ENCODE measurements at regions not wholly inside any gene's neighbourhood (a gene's known extent, or its start where the extent isn't known, plus 50 kb on each side); places are given as distances from the start of the nearest gene placed in this dataset.
"Not testable (repeated sequence)": the region's sequence is repeated elsewhere in the genome, so short reads cannot be mapped to it uniquely, and the experiment has no call there.

DNA sequence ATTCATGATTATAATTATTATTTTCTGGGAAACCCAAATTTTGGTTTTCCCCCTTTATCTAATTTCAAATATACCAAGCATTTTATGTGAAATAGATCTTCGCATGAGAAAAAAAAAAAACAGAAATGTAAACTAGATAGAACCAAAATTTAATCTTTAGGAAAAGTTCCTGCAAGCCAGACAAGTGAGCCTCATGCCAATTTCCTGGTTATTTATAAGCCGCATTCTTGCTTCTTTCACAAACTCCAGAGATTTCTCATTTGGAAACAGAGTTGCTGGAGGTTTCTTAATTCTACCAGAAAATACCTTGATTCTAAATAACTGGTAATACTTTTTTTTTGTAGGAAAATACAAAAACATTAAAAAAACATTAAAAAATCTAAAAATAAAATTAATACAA, 690.4 kb upstream of the IGFBP3 start:
- no peak for DNase-seq

DNA sequence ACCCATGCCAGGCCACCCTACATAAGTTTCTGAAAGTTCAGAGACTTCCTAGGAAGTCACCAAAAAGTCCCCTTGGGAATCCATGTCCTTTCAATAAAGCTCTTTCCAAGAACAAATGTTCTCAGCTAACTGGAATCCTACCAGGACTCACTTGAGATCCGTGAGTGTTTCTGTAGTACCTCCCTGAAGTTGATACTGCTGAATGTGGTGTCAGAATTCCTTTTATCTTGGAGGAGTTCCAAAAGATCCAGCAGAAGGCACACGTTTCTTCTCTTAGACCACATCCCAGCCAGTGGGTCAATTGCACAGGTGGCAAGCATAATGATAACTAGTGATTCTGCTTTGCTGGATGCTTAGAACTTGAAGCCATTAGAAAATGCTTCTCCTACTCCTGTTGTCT, 689.7 kb upstream of the IGFBP3 start:
- no peak for DNase-seq

DNA sequence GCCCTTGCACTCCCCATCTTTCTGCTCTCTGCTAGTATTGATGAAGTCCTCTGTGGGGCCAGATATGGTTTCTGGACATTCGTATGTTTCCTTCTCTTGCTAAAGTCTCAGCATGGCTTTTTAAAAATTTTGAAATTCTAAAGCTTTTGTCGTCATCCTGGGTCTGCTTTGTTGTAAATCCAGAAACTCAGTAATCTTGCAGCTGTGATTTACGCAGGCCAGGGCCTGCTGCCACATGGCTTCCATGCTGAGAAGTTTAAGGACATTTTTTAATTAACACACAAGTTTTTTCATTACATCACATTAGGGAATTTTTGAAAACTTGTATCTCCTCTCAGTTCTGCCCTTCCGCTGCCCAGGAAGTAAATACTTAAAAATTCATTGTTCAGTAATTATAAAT, 686.1 kb upstream of the IGFBP3 start:
- no peak for DNase-seq

DNA sequence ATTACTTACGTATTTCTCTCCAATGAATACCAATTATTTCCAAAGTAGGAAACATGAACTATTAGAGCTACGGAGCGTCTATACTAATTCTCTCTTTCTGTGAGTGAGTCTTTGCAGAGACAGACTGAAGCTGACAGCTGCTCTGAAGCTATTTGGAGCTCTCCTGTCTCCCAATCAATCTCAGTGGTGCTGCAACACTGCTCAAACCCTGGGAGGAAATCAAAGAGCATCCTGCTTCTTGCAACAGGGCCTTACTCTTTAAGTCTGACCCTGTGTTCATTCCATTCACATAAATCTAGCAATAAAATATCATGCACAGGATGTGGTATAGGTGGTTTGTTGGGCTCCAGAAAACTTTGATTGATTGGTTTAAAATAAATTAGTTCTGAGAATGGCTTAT, 685.7 kb upstream of the IGFBP3 start:
- no peak for DNase-seq

DNA sequence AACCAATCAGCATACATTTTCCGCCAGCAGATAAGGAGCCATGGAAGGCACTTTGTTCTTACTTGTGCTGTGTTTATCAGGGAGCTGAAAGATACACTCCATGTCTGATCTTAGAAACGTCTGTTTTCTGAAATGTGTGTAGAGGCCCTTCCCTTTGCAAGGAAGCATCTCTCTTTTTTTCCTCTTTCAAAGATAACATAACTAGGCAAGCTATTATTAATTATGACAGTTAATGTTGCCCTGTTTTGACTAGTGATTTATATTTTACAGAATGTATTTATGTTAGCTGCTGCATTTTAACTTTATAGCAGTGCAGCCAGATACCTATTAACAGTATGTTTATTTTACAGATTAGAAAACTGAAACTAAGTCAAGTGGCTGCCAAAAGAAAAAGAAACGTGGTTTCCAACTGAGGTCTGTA, 683.2 kb upstream of the IGFBP3 start:
- no peak for DNase-seq

DNA sequence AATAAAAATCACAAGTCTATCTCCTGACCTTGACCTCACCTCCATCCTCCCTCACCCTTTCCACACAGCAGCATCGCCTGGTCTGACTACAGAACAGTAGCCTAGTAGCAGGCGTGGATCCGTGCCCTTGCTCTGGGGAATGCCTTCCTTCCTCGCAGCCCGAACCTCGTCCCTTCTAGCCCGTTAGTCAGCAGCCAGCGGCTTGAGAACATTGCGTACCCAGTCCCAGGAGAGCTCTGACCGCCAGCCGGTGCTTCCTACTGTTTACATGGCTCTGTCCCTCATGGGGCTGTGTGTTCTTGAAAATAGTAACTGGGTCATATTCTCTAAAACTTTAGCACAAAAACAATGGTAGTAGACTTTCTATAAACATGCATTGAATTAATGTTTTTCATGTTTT, 682.7 kb upstream of the IGFBP3 start:
- DNase-seq, result no peak

DNA sequence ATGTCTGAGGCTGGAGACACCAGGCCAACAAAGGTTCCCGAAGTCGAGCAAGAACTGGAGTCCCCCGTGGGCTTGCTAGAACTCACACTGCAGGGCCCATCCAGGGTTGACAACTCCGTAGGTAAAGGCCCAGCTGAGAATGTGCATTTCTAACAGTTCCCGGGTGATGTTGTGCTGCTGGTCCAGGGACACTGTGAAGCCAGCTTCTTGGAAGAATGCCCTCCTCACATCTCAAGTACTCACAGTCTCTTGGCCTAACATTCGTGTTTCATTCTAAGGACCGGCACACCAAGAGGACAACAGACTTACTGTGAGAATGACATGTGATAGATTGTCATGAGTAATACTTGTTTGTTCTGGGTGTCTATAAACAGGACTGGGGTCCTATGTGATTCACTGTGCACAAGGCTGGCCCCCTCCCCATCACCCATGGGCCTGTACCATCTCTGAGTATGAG, 682.3 kb upstream of the IGFBP3 start:
- no peak for DNase-seq

DNA sequence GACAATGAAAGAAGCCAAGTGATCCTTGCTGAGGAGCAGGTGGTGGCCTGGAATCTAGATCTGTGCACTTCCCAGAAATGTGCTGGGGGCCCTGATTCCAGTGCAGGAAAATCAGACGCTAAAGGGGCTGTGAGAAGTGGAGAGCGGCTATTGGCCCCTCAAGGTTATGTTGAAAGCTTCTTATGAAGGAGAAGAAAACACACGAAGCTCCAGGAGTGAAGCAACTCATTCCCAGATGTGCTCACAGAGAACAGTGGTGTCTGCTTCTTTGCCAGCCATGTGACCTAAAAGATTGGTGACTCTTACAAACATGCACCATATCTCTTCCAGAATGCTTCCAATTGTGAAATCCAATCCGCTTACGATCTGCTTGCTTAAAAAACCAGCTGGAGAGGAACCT, 679.3 kb upstream of the IGFBP3 start:
- DNase-seq, result no peak

DNA sequence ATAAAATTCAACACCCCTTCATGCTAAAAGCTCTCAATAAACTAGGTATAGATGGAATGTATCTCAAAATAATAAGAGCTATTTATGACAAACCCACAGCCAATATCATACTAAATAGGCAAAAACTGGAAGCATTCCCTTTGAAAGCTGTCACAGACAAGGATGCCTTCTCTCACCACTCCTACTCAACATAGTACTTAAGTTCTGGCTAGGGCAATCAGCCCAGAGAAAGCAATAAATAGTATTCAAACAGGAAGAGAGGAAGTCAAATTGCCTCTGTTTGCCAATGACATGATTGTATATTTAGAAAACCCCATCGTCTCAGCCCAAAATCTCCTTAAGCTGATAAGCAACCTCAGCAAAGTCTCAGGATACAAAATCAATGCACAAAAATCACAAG, 673.8 kb upstream of the IGFBP3 start:
- not testable (repeated sequence) for DNase-seq

DNA sequence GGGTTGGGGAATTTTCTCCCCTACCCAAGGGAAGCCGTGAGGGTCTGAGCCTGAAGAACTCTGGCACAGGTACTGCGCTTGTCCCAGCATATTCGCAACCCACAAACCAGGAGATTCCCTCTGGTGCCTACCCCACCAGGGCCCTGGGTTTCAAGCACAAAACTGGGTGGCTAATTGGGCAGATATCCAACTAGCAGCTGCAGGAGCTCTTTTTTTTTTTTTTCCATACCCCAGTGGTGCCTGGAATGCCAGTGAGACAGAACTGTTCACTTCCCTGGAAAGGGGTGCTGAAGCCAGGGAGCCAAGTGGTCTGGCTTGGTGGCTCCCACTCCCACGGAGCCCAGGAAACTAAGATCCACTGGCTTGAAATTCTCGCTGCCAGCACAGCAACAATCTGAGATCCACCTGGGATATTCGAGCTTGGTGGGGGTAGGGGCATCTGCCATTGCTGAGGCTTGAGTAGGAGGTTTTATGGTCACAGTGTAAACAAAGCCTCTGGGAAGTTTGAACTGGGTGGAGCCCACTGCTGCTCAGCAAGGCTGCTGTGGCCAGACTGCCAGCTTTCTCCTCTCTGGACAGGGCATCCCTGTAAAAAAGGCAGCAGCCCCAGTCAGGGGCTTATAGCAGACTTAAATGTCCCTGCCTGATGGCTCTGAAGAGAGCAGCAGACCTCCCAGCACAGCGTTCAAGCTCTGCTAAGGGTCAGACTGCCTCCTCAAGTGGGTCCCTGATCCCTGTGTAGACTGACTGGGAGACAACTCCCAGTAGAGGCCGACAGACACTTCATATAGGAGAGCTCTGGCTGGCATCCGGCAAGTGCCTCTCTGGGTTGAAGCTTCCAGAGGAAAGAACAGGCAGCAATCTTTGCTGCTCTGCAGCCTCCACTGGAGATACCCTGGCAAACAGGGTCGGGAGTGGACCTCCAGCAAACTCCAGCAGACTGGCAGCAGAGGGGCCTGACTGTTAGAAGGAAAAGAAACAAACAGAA, 670.1 kb upstream of the IGFBP3 start:
- not testable (repeated sequence) for DNase-seq

DNA sequence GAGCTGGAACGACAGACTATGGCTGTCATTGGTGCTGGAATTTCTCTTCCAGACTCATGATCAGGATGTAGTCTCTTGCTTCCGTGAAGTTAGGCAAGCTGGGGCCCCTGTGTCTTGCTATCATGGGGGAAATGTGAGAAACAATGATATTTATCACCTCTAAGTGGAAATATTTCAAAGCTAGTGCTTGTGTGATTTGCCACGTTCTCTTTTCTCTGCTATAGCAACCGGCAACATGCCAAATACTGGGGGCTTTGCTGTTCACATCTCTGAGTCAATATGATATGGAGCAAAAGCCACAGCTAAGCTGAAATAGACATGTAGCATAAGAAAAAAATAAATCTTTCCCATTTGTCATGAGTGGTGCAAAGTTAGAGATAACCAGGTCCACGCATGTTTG, 668.2 kb upstream of the IGFBP3 start:
- DNase-seq, result no peak

DNA sequence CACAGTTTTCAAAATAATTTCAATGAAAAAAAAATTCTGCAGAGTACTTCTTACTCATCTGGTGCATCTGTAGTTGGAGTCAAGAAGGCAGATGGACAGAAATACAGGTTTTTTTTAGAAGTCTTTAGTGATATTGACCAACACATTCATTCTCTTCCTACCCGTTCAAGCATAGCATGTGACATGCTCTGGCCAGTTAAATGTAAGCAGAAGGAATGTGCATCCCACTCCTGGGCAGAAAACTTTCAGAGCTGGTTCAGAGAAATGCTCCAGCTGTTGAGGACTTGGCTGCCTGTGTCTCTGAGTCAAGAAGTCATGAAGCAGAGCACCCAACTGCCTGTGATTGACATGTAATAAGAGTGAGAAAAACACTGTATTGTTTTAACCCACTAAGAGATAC, 665.3 kb upstream of the IGFBP3 start:
- no peak for DNase-seq

DNA sequence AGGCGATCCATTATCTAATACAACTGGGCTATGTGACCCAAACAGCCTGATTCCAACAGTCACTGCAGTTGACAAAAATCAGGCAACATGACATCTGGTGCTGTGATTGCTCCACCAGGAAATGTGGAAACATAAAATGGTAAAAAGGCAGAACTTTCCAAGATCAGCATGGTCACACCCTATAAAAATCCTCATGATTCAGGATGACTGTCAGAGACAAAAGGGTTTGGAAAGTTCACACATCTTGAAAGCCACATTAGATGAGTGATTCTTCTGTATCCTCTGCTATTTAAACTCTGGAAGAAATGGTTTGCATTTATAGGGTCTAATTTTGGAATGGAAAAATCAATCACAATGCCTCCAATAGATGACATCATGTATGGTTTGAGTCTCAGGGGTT, 662.6 kb upstream of the IGFBP3 start:
- no peak for DNase-seq

DNA sequence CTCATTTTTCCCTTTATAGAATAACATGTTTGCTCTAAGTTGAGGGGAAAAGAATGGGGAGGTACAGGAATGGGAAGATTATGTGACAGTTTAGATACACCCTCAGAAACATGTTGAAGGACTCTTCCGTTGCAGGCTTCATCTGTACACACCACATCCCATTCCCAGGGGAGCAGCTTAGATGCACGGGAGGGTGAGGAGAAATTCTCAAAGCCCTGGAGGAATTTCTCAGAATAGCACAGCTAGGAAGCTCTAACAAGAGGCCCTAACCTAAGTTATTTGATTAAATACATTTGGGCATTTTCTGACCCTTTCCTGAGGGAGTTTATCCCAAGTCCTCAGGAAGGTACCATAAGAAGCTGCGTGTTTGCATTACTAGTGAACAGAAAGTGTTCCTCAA, 660.2 kb upstream of the IGFBP3 start:
- no peak for DNase-seq

DNA sequence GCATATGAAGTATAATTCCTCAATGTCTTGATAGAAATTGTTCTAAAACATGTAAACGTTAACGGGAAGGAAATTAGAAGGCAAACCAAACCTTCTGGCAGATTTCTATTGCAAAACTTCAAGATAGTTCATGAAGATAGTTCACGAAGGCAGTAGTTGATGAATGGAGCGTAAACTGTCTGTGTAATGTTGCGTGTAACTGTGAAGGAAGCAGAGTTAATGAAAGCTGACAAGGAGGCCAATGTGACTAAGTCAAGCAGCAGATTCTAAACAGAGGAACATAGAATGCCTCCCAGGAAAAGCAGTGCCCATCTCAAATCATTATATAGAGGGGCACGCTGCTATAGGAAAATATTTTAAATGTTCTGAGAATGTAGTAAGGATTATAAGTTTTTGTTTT, 659.7 kb upstream of the IGFBP3 start:
- DNase-seq, result no peak

DNA sequence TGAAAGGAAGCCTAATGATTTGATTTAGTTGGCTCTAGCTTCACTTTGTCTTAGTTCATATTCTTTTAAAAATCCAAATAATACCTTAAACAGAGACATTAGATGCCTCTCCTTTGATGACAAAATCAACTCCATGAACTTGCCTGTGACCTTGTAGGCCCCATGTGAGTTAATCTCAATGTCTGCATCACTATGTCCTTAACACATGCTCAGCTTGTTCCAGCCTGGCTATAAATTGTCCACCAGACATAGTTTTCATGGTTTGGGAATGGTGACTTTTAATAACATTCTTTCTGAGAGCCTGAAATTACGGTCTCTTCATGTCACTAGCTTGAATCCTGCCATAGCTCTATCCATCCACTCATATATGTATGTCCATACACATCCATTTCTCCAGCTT, 656.3 kb upstream of the IGFBP3 start:
- DNase-seq, result no peak

DNA sequence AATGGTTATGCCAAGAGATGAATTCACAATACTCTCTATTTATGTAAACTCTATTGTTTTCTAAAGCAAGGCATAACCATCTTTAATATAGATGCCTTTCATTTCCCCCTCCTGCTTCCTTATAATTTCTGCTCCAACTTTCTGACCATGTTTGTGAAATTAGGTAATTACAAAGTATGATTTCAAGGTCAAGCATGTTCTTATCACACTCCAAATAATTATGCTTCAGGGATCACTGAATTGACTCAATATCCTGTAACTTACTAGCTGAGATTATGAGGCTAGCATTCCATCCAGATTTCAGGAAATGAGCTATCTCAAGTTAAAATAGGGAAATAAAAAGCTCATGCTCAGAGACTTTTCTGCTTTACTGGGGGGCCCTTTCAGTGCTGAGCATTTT, 655.9 kb upstream of the IGFBP3 start:
- no peak for DNase-seq

DNA sequence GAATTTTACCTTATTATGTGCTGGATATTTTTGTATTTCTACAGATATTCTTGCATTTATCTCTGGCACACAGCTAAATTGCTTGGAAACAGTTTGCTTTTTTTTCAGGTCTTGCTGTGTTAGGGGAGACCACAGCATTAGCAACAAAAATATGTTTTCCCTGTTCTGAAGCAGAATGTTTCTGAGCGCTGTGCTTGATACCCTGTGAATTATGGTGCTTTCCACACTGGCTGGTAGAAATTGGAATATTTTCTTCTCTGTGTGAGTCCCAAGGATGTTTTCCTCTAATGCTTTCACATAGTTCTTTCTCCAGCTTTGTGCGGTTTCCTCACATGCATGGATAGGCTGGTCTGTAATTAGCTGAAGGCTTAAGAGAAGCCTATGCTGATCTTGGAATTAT, 651.6 kb upstream of the IGFBP3 start:
- no peak for DNase-seq

DNA sequence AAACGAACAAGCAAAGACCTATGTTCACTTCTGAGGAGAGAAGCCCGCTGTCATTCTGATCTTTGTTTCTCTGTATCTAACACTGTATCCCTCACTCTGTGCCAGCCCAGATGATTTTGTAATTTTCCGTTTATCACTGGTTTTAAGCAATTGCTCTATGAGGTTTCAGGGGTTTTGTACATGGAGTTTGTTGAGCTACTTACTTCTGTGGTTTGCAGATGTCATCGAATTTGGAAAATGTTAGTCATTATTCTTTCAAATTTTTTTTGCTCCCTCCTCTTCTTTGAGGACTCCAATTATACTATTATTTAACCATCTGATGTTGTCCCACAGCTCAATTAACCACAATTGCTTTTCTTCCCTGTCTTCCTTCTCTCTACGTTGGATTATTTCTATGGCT, 650.9 kb upstream of the IGFBP3 start:
- DNase-seq, result no peak

DNA sequence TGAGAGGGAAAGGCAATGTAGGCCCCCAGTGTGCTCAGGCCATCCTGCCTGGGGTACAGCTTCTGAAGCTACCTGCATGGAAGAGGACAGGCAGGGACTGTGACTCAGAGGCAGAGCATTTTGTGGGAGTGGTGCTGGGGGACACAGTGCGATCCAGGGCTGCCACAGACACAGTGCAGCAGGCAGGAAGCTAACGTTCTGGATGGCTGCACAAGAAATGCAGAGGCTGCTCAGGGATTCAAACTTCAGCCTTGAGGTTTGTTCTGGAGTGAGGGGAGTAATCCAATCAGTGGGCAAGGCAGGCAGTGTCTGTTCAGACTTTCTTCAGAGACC, 648.0 kb upstream of the IGFBP3 start:
- no peak for DNase-seq

DNA sequence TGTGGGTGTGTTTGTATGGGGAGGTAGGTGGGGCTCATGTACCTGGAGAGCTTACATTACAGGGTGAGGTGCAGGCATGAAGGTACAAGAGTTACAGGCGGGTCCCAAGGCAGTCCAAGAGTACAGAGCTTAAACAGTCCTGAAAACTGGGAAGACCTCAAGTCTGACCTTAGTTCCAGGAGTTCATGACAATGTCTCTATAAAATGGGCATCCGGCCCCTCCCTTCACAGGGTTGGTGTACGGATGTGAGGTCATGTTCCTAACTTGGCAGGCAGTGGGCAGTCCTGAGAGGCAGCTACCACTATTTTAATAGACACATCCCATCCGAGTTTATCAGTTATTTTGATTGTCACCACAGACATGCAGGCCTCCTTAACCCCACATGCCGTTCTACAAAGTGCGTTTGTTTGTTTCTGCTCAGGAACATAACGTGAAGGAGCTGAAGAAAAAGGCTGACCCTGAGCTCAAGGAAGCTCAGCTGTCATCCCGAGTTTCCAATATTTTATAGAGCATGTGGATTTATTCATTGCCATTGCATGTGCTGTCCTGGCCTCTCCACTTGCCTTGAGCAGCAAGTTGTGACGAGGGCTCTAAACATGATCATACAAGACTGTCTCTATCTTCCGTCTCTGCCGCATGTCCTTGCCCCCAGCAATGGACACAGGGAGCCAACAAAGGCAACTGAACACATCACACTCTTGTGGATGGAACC, 647.5 kb upstream of the IGFBP3 start:
- DNase-seq, result no peak

DNA sequence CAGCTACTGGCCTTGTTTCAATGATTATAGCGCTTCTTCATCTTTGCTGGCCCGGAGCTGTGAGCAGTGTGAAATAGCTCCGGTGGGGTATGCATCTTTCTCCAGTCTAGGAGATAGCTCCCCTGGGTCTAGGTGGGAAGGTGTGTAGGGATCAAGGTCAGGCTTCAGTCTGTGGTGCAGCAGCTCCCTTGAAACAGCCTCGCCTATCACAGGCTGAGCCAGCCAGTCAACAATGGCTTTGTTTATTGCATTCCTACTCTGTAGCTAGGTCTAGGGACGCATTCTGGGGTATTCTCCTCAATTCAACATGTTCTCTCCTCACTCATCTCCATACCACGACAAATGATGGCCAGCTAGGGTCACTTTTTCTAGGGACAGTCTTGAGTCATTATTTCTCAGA, 646.8 kb upstream of the IGFBP3 start:
- DNase-seq, result no peak

DNA sequence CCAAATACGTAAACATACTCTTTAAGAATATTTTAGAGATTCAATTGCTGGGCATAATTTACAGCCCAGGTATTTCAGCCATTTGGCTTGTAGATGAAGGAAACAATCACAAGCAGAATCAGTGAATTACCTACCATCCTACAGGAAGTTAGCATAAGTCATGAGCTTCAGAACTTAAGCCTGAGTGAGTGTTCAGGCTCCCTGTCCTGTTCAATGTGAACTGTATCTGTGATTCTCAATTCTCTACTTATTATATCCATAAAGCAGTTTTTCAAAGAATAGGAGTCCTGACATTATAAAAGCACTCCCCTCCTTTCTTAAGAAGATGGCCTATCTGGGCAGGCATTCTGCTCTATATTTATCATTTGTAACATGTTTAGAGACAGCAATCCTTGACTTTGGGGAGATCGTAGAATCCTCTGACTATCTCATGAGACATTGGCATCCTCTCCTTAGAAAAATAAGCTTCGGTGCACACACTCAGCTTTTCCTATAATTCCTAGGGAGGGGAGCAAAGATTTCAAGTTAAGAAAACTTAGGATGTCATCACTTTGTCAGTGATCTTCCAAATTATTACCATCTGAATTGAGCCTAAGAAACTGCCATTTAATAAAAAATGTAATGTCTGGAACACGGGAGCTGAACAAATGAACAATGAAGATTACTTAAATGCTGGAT, 645.2 kb upstream of the IGFBP3 start:
- DNase-seq, result no peak

Data from DMS79 (cell line).